ENCODE measurements at regions not wholly inside any gene's neighbourhood (a gene's known extent, or its start where the extent isn't known, plus 50 kb on each side); places are given as distances from the start of the nearest gene placed in this dataset.

DNA sequence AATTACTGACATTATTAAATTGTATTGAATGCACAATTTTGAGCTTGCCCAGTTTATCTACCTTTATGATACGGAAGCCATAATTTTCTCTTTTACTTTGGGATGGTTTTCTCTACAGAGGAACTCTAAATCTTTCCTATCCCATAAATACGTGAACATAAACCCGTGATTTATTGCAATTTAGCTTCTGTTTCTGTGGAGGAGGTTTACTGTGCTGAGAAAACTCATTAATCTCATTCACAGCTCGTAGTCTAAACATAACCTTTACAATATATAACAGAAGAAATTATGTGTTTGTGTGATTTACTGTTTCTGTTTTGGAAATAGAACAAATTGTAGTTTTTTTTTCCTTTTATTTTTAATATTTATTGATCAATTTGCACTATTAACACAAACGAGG lies 207.1 kb upstream of the PCDH9 start:
- Histone ChIP-seq H3K9ac (ENCODE audit: insufficient read length, low read depth) (no peak overlapping the region), H3K9me3 (ENCODE audit: insufficient read depth, low read length) (no peaks in the 10 kb centered on the region), H3K4me3 (ENCODE audit: insufficient read length, low read depth) (no peak overlapping the region), H3K4me1 (ENCODE audit: insufficient read depth, insufficient read length) (no peaks in the 10 kb centered on the region), H3K27me3 (ENCODE audit: insufficient read depth, insufficient read length) (no peaks in the 10 kb centered on the region), H3K36me3 (ENCODE audit: insufficient read depth, insufficient read length, low read length) (no peaks in the 10 kb centered on the region)
- DNase-seq (ENCODE audit: low read depth, low spot score), result no peak
- TF ChIP-seq SUZ12 (IDR thresholded peaks at IDR 0.05; ENCODE audit: extremely low read depth, insufficient read depth, insufficient read length) (no peak), YY1 (IDR thresholded peaks at IDR 0.05; ENCODE audit: insufficient read depth, insufficient read length) (no peak), ZNF274 (IDR thresholded peaks at IDR 0.05; ENCODE audit: low read depth, low read length) (no peak)

DNA sequence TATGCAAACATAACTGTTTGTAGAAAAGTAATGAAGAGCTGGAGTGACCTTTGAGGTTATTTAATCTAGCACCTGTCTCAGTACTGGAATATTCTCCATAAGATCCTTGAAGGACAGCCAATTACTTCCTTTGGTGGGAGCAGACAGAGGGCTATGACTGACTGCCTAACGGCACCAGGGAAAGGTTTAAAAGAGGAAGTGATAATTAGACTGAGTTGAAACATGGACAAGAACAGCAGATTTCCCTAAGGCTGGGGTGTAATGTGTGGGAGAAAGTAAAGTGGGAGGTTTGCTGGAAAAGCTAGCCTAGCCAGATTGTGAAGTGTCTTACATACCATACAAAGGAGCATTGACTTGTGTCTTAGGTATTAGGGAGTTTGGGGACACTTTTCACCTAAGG lies 191.3 kb upstream of the PCDH9 start:
- DNase-seq (ENCODE audit: low read depth, low spot score), result no peak
- H3K4me1 ChIP-seq (ENCODE audit: insufficient read depth, insufficient read length), result no peaks in the 10 kb centered on the region
- H3K9ac ChIP-seq (ENCODE audit: insufficient read length, low read depth), result no peak overlapping the region
- H3K9me3 ChIP-seq (ENCODE audit: insufficient read depth, low read length), result no peaks in the 10 kb centered on the region
- no peaks in the 10 kb centered on the region for H3K27me3 ChIP-seq (ENCODE audit: insufficient read depth, insufficient read length)
- no peak overlapping the region for H3K4me3 ChIP-seq (ENCODE audit: insufficient read length, low read depth)
- no peaks in the 10 kb centered on the region for H3K36me3 ChIP-seq (ENCODE audit: insufficient read depth, insufficient read length, low read length)
- no peak for TF ChIP-seq YY1 (IDR thresholded peaks at IDR 0.05; ENCODE audit: insufficient read depth, insufficient read length)
- no peak for TF ChIP-seq SUZ12 (IDR thresholded peaks at IDR 0.05; ENCODE audit: extremely low read depth, insufficient read depth, insufficient read length)
- TF ChIP-seq ZNF274 (IDR thresholded peaks at IDR 0.05; ENCODE audit: low read depth, low read length), result no peak

DNA sequence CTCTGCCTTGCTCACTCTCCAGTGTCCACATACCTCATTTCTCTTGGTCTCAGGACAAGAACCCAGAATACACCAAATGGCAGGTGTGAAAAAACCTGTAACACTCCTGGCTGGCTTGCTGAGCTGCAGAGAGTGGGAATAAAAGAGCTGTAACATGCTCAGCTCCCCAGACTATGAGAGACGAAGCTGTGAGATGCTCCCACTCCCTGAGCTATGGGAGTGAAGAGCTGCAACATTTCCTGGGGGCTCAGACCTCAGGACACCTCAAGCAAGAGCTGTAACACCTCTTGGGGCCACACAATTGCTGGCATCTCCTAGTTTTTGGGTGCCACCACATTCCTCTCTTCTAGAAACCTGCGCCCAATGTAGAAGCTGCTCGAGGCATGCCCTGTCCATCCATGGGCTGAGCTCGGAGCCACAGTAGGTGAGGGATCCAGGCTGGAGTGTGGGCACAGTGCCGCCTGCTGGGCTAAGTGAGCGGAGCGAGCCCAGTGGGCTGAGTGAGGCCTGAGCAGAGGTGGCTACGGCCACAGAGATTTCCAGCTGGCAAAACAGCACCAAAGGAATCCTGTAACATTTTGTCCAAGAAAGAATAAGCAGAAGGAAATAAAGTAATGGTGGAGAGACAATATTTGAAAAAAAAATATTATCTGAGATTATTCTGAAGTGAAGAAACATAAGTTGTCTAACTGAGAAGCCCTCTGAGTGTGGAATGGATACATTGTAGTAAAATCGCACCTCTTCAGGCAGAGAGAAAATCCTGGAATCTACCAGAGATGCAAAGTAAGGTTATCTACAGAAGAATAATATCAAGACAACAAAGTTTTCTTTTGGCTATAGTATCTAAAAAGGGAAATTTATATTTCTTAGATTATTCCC lies 186.2 kb upstream of the PCDH9 start:
- no peak for TF ChIP-seq SUZ12 (IDR thresholded peaks at IDR 0.05; ENCODE audit: extremely low read depth, insufficient read depth, insufficient read length)
- no peak for TF ChIP-seq YY1 (IDR thresholded peaks at IDR 0.05; ENCODE audit: insufficient read depth, insufficient read length)
- no peak for TF ChIP-seq ZNF274 (IDR thresholded peaks at IDR 0.05; ENCODE audit: low read depth, low read length)
- DNase-seq (ENCODE audit: low read depth, low spot score), result peak; percentile 28

DNA sequence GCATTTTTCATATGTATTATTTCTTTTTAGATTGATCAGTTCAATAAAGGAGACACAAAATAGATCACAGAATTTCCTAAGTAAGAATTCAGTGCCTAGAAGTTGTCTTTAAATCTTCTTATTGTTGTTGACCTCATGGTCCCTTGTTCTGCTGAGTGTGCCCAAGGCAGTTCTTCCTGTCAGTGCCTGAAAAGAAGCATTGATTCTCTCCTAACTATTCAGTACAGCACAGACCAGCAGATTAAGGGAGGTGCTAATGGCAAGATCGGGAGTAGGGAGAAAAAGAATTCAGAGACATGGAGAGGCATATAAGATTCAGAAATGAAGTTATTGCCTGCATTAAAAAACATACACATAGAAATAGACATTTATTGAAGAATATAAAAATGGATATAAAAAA lies 180.5 kb upstream of the PCDH9 start:
- H3K4me3 ChIP-seq (ENCODE audit: insufficient read length, low read depth), result no peak overlapping the region
- DNase-seq (ENCODE audit: low read depth, low spot score), result no peak
- H3K4me1 ChIP-seq (ENCODE audit: insufficient read depth, insufficient read length), result no peaks in the 10 kb centered on the region
- no peaks in the 10 kb centered on the region for H3K9me3 ChIP-seq (ENCODE audit: insufficient read depth, low read length)
- H3K9ac ChIP-seq (ENCODE audit: insufficient read length, low read depth), result no peak overlapping the region
- H3K27me3 ChIP-seq (ENCODE audit: insufficient read depth, insufficient read length), result no peaks in the 10 kb centered on the region
- no peak for TF ChIP-seq SUZ12 (IDR thresholded peaks at IDR 0.05; ENCODE audit: extremely low read depth, insufficient read depth, insufficient read length)
- no peak for TF ChIP-seq YY1 (IDR thresholded peaks at IDR 0.05; ENCODE audit: insufficient read depth, insufficient read length)
- TF ChIP-seq ZNF274 (IDR thresholded peaks at IDR 0.05; ENCODE audit: low read depth, low read length), result no peak
- no peaks in the 10 kb centered on the region for H3K36me3 ChIP-seq (ENCODE audit: insufficient read depth, insufficient read length, low read length)

More for the DNA sequence above, 186.2 kb upstream of the PCDH9 start:
- no peak overlapping the region for H3K9ac ChIP-seq (ENCODE audit: insufficient read length, low read depth)
- no peaks in the 10 kb centered on the region for H3K27me3 ChIP-seq (ENCODE audit: insufficient read depth, insufficient read length)
- no peak overlapping the region for H3K4me3 ChIP-seq (ENCODE audit: insufficient read length, low read depth)
- H3K4me1 ChIP-seq (ENCODE audit: insufficient read depth, insufficient read length), result no peaks in the 10 kb centered on the region
- H3K9me3 ChIP-seq (ENCODE audit: insufficient read depth, low read length), result no peaks in the 10 kb centered on the region
- no peaks in the 10 kb centered on the region for H3K36me3 ChIP-seq (ENCODE audit: insufficient read depth, insufficient read length, low read length)

DNA sequence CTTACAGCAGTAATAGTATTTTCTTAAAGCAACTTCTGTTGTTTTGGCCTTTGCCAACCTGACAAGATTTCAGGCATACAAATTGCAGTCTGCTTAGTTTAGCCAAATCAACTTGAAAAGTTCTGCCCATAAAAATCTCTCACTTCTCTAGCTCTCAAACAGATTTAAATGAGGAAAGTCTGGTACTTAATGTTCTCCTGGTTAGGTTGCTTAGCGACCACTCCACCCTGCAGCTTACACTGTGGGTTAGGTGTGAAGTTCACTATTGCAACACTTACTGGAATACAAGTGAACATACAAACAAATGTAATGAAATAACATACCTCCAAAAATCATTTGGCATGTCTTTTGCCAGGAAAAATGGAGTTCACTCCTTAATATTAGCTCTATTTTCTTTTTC lies 178.7 kb upstream of the PCDH9 start:
- Histone ChIP-seq H3K36me3 (ENCODE audit: insufficient read depth, insufficient read length, low read length) (no peaks in the 10 kb centered on the region), H3K4me1 (ENCODE audit: insufficient read depth, insufficient read length) (no peaks in the 10 kb centered on the region), H3K9ac (ENCODE audit: insufficient read length, low read depth) (no peak overlapping the region), H3K4me3 (ENCODE audit: insufficient read length, low read depth) (no peak overlapping the region), H3K9me3 (ENCODE audit: insufficient read depth, low read length) (no peaks in the 10 kb centered on the region), H3K27me3 (ENCODE audit: insufficient read depth, insufficient read length) (no peaks in the 10 kb centered on the region)
- DNase-seq (ENCODE audit: low read depth, low spot score), result no peak
- TF ChIP-seq SUZ12 (IDR thresholded peaks at IDR 0.05; ENCODE audit: extremely low read depth, insufficient read depth, insufficient read length), result no peak
- no peak for TF ChIP-seq YY1 (IDR thresholded peaks at IDR 0.05; ENCODE audit: insufficient read depth, insufficient read length)
- no peak for TF ChIP-seq ZNF274 (IDR thresholded peaks at IDR 0.05; ENCODE audit: low read depth, low read length)

DNA sequence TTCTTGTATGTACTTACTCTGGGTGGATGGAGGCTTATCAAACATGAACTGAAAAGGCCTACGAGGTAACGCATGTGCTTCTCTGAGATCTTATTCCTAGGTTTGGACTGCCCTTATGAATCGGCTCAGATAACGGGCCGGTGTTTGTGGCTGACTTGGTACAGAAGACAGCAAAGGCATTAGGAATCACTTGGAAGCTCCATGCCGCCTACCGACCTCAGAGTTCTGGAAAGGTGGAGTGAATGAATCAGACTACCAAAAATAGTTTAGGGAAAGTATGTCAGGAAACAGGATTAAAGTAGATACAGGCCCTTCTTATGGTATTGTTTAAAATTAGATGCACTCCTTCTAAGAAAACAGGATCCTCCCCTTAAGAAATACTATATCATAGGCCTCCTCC lies 172.4 kb upstream of the PCDH9 start:
- H3K9me3 ChIP-seq (ENCODE audit: insufficient read depth, low read length), result no peaks in the 10 kb centered on the region
- no peaks in the 10 kb centered on the region for H3K27me3 ChIP-seq (ENCODE audit: insufficient read depth, insufficient read length)
- no peak for DNase-seq (ENCODE audit: low read depth, low spot score)
- TF ChIP-seq YY1 (IDR thresholded peaks at IDR 0.05; ENCODE audit: insufficient read depth, insufficient read length), result no peak
- TF ChIP-seq ZNF274 (IDR thresholded peaks at IDR 0.05; ENCODE audit: low read depth, low read length), result no peak
- TF ChIP-seq SUZ12 (IDR thresholded peaks at IDR 0.05; ENCODE audit: extremely low read depth, insufficient read depth, insufficient read length), result no peak
- no peak overlapping the region for H3K9ac ChIP-seq (ENCODE audit: insufficient read length, low read depth)
- H3K4me1 ChIP-seq (ENCODE audit: insufficient read depth, insufficient read length), result no peaks in the 10 kb centered on the region
- H3K4me3 ChIP-seq (ENCODE audit: insufficient read length, low read depth), result no peak overlapping the region
- no peaks in the 10 kb centered on the region for H3K36me3 ChIP-seq (ENCODE audit: insufficient read depth, insufficient read length, low read length)

DNA sequence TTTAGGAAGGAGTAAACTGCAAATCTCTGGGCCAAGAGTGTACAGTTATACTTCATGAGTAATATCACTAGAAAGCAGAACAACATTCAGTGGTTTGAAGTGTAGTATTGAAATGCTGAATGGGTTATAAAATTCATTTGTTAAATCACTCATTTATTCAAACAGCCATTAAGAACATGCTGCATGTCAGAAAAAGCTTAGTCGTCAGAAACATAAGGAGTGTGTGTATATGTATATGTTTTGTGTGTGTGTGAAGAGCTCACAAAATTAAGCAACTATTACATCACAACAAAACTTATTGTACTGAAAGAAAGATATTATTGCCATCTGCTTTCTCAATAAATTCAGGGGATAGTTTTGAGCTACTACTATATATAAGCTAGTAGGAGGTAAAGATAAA lies 165.4 kb upstream of the PCDH9 start:
- TF ChIP-seq YY1 (IDR thresholded peaks at IDR 0.05; ENCODE audit: insufficient read depth, insufficient read length) (no peak), ZNF274 (IDR thresholded peaks at IDR 0.05; ENCODE audit: low read depth, low read length) (no peak), SUZ12 (IDR thresholded peaks at IDR 0.05; ENCODE audit: extremely low read depth, insufficient read depth, insufficient read length) (no peak)
- no peaks in the 10 kb centered on the region for H3K4me1 ChIP-seq (ENCODE audit: insufficient read depth, insufficient read length)
- no peaks in the 10 kb centered on the region for H3K9me3 ChIP-seq (ENCODE audit: insufficient read depth, low read length)
- no peak overlapping the region for H3K4me3 ChIP-seq (ENCODE audit: insufficient read length, low read depth)
- H3K36me3 ChIP-seq (ENCODE audit: insufficient read depth, insufficient read length, low read length), result no peaks in the 10 kb centered on the region
- DNase-seq (ENCODE audit: low read depth, low spot score), result no peak
- H3K9ac ChIP-seq (ENCODE audit: insufficient read length, low read depth), result no peak overlapping the region
- H3K27me3 ChIP-seq (ENCODE audit: insufficient read depth, insufficient read length), result no peaks in the 10 kb centered on the region
